ENCODE measurements at regions not wholly inside any gene's neighbourhood (a gene's known extent, or its start where the extent isn't known, plus 50 kb on each side); places are given as distances from the start of the nearest gene placed in this dataset.

DNA sequence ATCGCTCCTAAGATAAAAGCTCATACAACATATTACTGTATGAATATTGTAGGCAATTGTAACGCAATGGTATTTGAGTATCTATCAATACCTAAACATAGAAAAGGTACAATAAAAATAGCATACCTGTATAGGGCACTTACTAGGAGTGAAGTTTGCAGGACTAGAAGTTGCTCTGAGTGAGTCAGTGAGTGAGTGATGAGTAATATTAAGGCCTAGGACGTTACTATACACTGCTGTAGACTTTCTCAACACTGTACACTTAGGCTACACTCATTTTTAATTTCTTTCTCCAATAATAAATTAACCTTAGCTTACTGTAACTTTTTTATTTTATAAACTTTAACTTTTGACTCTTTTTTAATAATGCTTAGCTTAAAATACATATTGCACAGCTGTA lies 546.9 kb downstream of the HACE1 start:
- Mint-ChIP-seq H3K4me3 (no peak overlapping the region), H3K36me3 (no peaks in the 10 kb centered on the region), H3K4me1 (no peaks in the 10 kb centered on the region), H3K27ac (no peak overlapping the region), H3K9me3 (no peaks in the 10 kb centered on the region), H3K27me3 (ENCODE audit: low read depth) (no peaks in the 10 kb centered on the region)
- DNase-seq (ENCODE audit: low spot score) (no peak), ATAC-seq (no peak)
- ChIA-PET CTCF (no interaction called here), POLR2A (no interaction called here)
- TF ChIP-seq, protein P1, sequence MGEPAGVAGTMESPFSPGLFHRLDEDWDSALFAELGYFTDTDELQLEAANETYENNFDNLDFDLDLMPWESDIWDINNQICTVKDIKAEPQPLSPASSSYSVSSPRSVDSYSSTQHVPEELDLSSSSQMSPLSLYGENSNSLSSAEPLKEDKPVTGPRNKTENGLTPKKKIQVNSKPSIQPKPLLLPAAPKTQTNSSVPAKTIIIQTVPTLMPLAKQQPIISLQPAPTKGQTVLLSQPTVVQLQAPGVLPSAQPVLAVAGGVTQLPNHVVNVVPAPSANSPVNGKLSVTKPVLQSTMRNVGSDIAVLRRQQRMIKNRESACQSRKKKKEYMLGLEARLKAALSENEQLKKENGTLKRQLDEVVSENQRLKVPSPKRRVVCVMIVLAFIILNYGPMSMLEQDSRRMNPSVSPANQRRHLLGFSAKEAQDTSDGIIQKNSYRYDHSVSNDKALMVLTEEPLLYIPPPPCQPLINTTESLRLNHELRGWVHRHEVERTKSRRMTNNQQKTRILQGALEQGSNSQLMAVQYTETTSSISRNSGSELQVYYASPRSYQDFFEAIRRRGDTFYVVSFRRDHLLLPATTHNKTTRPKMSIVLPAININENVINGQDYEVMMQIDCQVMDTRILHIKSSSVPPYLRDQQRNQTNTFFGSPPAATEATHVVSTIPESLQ (CRISPR knock-in tag; IDR thresholded peaks at IDR 0.05), result no peak
- TF ChIP-seq, protein P2, sequence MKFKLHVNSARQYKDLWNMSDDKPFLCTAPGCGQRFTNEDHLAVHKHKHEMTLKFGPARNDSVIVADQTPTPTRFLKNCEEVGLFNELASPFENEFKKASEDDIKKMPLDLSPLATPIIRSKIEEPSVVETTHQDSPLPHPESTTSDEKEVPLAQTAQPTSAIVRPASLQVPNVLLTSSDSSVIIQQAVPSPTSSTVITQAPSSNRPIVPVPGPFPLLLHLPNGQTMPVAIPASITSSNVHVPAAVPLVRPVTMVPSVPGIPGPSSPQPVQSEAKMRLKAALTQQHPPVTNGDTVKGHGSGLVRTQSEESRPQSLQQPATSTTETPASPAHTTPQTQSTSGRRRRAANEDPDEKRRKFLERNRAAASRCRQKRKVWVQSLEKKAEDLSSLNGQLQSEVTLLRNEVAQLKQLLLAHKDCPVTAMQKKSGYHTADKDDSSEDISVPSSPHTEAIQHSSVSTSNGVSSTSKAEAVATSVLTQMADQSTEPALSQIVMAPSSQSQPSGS (CRISPR knock-in tag; IDR thresholded peaks at IDR 0.05; ENCODE audit: borderline replicate concordance, low read depth), result no peak
- TF ChIP-seq ESRRA (CRISPR knock-in tag; IDR thresholded peaks at IDR 0.05; ENCODE audit: borderline replicate concordance), result no peak
- TF ChIP-seq RELA (CRISPR knock-in tag; IDR thresholded peaks at IDR 0.05; ENCODE audit: borderline replicate concordance), result no peak
- no peak for TF ChIP-seq OVOL2 (CRISPR knock-in tag; IDR thresholded peaks at IDR 0.05; ENCODE audit: borderline replicate concordance)
- TF ChIP-seq, protein P3, sequence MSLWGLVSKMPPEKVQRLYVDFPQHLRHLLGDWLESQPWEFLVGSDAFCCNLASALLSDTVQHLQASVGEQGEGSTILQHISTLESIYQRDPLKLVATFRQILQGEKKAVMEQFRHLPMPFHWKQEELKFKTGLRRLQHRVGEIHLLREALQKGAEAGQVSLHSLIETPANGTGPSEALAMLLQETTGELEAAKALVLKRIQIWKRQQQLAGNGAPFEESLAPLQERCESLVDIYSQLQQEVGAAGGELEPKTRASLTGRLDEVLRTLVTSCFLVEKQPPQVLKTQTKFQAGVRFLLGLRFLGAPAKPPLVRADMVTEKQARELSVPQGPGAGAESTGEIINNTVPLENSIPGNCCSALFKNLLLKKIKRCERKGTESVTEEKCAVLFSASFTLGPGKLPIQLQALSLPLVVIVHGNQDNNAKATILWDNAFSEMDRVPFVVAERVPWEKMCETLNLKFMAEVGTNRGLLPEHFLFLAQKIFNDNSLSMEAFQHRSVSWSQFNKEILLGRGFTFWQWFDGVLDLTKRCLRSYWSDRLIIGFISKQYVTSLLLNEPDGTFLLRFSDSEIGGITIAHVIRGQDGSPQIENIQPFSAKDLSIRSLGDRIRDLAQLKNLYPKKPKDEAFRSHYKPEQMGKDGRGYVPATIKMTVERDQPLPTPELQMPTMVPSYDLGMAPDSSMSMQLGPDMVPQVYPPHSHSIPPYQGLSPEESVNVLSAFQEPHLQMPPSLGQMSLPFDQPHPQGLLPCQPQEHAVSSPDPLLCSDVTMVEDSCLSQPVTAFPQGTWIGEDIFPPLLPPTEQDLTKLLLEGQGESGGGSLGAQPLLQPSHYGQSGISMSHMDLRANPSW (CRISPR knock-in tag; conservative IDR thresholded peaks at IDR 0.05; ENCODE audit: low read depth), result no peak
- no peak for TF ChIP-seq GTF2I (CRISPR knock-in tag; conservative IDR thresholded peaks at IDR 0.05)
- TF ChIP-seq, protein P4, sequence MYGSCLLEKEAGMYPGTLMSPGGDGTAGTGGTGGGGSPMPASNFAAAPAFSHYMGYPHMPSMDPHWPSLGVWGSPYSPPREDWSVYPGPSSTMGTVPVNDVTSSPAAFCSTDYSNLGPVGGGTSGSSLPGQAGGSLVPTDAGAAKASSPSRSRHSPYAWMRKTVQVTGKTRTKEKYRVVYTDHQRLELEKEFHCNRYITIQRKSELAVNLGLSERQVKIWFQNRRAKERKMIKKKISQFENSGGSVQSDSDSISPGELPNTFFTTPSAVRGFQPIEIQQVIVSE (CRISPR knock-in tag; IDR thresholded peaks at IDR 0.05; ENCODE audit: borderline replicate concordance), result no peak
- TF ChIP-seq SOX15 (CRISPR knock-in tag; IDR thresholded peaks at IDR 0.05), result no peak
- TF ChIP-seq MYBL2 (CRISPR knock-in tag; IDR thresholded peaks at IDR 0.05), result no peak
- no peak for TF ChIP-seq ZNF219 (CRISPR knock-in tag; IDR thresholded peaks at IDR 0.05; ENCODE audit: borderline replicate concordance)
- no peak for TF ChIP-seq SMAD3 (CRISPR knock-in tag; IDR thresholded peaks at IDR 0.05; ENCODE audit: borderline replicate concordance)
- TF ChIP-seq ZNF138 (CRISPR knock-in tag; conservative IDR thresholded peaks at IDR 0.05), result no peak
- TF ChIP-seq NR3C1 (CRISPR knock-in tag; conservative IDR thresholded peaks at IDR 0.05; ENCODE audit: low read depth), result no peak
- no peak for TF ChIP-seq ZNF423 (CRISPR knock-in tag; IDR thresholded peaks at IDR 0.05)
- no peak for TF ChIP-seq TEAD4 (CRISPR knock-in tag; IDR thresholded peaks at IDR 0.05)
- TF ChIP-seq, protein P5, sequence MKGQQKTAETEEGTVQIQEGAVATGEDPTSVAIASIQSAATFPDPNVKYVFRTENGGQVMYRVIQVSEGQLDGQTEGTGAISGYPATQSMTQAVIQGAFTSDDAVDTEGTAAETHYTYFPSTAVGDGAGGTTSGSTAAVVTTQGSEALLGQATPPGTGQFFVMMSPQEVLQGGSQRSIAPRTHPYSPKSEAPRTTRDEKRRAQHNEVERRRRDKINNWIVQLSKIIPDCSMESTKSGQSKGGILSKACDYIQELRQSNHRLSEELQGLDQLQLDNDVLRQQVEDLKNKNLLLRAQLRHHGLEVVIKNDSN (CRISPR knock-in tag; IDR thresholded peaks at IDR 0.05), result no peak
- TF ChIP-seq, protein P6, sequence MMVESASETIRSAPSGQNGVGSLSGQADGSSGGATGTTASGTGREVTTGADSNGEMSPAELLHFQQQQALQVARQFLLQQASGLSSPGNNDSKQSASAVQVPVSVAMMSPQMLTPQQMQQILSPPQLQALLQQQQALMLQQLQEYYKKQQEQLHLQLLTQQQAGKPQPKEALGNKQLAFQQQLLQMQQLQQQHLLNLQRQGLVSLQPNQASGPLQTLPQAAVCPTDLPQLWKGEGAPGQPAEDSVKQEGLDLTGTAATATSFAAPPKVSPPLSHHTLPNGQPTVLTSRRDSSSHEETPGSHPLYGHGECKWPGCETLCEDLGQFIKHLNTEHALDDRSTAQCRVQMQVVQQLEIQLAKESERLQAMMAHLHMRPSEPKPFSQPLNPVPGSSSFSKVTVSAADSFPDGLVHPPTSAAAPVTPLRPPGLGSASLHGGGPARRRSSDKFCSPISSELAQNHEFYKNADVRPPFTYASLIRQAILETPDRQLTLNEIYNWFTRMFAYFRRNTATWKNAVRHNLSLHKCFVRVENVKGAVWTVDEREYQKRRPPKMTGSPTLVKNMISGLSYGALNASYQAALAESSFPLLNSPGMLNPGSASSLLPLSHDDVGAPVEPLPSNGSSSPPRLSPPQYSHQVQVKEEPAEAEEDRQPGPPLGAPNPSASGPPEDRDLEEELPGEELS (CRISPR knock-in tag; IDR thresholded peaks at IDR 0.05), result no peak
- TF ChIP-seq, protein P7, sequence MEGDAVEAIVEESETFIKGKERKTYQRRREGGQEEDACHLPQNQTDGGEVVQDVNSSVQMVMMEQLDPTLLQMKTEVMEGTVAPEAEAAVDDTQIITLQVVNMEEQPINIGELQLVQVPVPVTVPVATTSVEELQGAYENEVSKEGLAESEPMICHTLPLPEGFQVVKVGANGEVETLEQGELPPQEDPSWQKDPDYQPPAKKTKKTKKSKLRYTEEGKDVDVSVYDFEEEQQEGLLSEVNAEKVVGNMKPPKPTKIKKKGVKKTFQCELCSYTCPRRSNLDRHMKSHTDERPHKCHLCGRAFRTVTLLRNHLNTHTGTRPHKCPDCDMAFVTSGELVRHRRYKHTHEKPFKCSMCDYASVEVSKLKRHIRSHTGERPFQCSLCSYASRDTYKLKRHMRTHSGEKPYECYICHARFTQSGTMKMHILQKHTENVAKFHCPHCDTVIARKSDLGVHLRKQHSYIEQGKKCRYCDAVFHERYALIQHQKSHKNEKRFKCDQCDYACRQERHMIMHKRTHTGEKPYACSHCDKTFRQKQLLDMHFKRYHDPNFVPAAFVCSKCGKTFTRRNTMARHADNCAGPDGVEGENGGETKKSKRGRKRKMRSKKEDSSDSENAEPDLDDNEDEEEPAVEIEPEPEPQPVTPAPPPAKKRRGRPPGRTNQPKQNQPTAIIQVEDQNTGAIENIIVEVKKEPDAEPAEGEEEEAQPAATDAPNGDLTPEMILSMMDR (IDR thresholded peaks at IDR 0.05), result no peak
- TF ChIP-seq, protein P8, sequence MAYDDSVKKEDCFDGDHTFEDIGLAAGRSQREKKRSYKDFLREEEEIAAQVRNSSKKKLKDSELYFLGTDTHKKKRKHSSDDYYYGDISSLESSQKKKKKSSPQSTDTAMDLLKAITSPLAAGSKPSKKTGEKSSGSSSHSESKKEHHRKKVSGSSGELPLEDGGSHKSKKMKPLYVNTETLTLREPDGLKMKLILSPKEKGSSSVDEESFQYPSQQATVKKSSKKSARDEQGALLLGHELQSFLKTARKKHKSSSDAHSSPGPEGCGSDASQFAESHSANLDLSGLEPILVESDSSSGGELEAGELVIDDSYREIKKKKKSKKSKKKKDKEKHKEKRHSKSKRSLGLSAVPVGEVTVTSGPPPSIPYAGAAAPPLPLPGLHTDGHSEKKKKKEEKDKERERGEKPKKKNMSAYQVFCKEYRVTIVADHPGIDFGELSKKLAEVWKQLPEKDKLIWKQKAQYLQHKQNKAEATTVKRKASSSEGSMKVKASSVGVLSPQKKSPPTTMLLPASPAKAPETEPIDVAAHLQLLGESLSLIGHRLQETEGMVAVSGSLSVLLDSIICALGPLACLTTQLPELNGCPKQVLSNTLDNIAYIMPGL (CRISPR knock-in tag; IDR thresholded peaks at IDR 0.05), result no peak

Measured in WTC11 (cell line).